Calu3 (cell line): ENCODE measurements at regions not wholly inside any gene's neighbourhood (a gene's known extent, or its start where the extent isn't known, plus 50 kb on each side); places are given as distances from the start of the nearest gene placed in this dataset.

Experiments
- BruUV-seq: library from RNA; stranded (reverse); fragments of 400-500 nt; replicated peaks from 2 replicates; lab custom pipeline; 2021; lab: Mats Ljungman, UMichigan
- CTCF ChIA-PET: fragments of 300-600 bp; sonication (Branson Sonifier 250); formaldehyde crosslinking; loops from one replicate; lab custom pipeline; 2022; ENCODE audit warnings: antibody characterized with exemption; lab: Charles Lee
- DNase-seq: peaks from one replicate; pipeline ENCODE4 v3.0.0; 2022
- H3K27ac Mint-ChIP-seq: one replicate; pipeline ENCODE4 v1.8.0; 2022; ENCODE audit warnings: mixed read lengths; ENCODE audit not compliant: unreplicated experiment
- H3K27me3 Mint-ChIP-seq: one replicate; pipeline ENCODE4 v1.8.0; 2022; ENCODE audit warnings: mixed read lengths; ENCODE audit not compliant: unreplicated experiment
- H3K36me3 Mint-ChIP-seq: one replicate; pipeline ENCODE4 v1.8.0; 2022; ENCODE audit warnings: mild to moderate bottlenecking, moderate library complexity, mixed read lengths; ENCODE audit not compliant: insufficient read depth, unreplicated experiment
- H3K4me1 Mint-ChIP-seq: one replicate; pipeline ENCODE4 v1.8.0; 2022; ENCODE audit warnings: mild to moderate bottlenecking, low read depth, mixed read lengths; ENCODE audit not compliant: unreplicated experiment
- H3K4me3 Mint-ChIP-seq: one replicate; pipeline ENCODE4 v1.8.0; 2022; ENCODE audit warnings: mild to moderate bottlenecking, low read depth, moderate library complexity, mixed read lengths; ENCODE audit not compliant: unreplicated experiment
- H3K9me3 Mint-ChIP-seq: one replicate; pipeline ENCODE4 v1.8.0; 2022; ENCODE audit warnings: low read depth, mixed read lengths; ENCODE audit not compliant: unreplicated experiment
- intact Hi-C: fragments of 100-400 bp; cut with micrococcal nuclease; formaldehyde crosslinking; loops from one replicate; pipeline ENCODE4 v1.10.0; 2022; ENCODE audit not compliant: unreplicated experiment
- TF ChIP-seq, protein P1 (sequence below): fragments of 200-600 bp; IDR thresholded peaks from one replicate; pipeline ENCODE4 v1.8.0; 2022; ENCODE audit warnings: antibody characterized with exemption; ENCODE audit not compliant: unreplicated experiment

DNA sequence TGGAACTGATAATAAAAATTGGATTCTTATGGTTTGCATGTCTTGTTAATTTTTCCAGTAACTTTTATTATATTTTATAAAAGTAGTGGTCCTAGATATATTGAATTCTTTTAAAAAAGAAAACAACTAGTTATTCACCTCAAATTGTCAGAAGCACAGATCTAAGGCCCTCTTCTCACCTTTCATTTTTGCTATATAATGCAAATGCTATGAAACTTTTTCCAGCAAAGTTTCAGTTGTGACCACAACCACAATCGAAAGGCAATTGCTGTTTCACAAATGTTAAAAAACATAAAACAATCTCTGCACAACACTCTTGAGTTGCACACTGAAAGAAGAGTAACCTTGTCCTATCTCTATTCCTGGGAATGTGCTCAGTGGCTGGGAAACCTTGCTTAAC, 479.8 kb upstream of the FLRT2 start:
- TF ChIP-seq, protein P1, sequence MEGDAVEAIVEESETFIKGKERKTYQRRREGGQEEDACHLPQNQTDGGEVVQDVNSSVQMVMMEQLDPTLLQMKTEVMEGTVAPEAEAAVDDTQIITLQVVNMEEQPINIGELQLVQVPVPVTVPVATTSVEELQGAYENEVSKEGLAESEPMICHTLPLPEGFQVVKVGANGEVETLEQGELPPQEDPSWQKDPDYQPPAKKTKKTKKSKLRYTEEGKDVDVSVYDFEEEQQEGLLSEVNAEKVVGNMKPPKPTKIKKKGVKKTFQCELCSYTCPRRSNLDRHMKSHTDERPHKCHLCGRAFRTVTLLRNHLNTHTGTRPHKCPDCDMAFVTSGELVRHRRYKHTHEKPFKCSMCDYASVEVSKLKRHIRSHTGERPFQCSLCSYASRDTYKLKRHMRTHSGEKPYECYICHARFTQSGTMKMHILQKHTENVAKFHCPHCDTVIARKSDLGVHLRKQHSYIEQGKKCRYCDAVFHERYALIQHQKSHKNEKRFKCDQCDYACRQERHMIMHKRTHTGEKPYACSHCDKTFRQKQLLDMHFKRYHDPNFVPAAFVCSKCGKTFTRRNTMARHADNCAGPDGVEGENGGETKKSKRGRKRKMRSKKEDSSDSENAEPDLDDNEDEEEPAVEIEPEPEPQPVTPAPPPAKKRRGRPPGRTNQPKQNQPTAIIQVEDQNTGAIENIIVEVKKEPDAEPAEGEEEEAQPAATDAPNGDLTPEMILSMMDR, result no peak
- no peak overlapping the region for H3K27ac Mint-ChIP-seq
- H3K4me1 Mint-ChIP-seq, result no peaks in the 10 kb centered on the region
- CTCF ChIA-PET, result no interaction called here
- H3K9me3 Mint-ChIP-seq, result peaks cover 13% of the 10 kb centered on the region
- no peak for DNase-seq
- no peaks in the 10 kb centered on the region for H3K36me3 Mint-ChIP-seq
- BruUV-seq, result no TSS peak
- H3K27me3 Mint-ChIP-seq, result no peaks in the 10 kb centered on the region
- intact Hi-C loops, result no loop called here
- H3K4me3 Mint-ChIP-seq, result no peak overlapping the region

DNA sequence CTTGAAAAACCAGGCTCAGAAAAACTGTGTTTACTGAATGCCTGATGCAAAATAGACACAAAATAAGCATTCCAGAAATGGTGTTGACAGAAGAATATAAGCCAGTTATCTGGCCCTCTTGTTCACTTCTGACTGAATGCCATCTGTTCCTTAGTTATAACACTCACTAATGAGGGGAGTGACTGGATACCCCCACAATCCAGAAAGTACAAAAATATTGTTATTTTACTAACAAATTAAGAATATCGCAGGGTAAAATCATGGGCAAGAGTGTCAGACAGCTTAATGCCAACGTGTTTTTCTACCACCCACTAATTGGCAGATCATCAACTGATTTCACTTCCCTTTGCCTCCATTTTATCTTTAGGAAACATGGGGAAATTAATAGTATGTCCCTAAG, 477.3 kb upstream of the FLRT2 start:
- H3K4me1 Mint-ChIP-seq, result no peaks in the 10 kb centered on the region
- no peak for DNase-seq
- intact Hi-C loops, result no loop called here
- peaks cover 13% of the 10 kb centered on the region for H3K9me3 Mint-ChIP-seq
- no peaks in the 10 kb centered on the region for H3K36me3 Mint-ChIP-seq
- no TSS peak for BruUV-seq
- TF ChIP-seq, protein P1, result no peak
- no peak overlapping the region for H3K4me3 Mint-ChIP-seq
- CTCF ChIA-PET, result no interaction called here
- no peaks in the 10 kb centered on the region for H3K27me3 Mint-ChIP-seq
- H3K27ac Mint-ChIP-seq, result no peak overlapping the region

DNA sequence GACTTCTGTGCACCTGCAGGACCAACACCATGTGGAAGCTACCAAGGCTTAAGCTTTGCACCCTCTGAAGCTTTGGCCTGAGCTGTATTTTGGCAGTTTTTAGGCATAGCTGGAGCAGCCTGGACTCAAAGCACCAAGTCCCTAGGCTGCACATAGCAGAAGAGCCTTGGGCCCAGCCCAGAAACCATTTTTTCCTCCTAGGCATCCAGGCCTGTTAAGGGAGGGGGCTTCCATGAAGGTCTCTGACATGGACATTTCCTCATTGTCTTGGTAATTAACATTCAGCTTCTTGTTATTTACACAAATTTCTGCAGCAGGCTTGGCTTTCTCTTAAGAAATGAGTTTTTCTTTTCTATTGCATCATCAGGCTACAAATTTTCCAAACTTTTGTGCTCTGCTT, 475.8 kb upstream of the FLRT2 start:
- DNase-seq, result no peak
- peaks cover 13% of the 10 kb centered on the region for H3K9me3 Mint-ChIP-seq
- H3K36me3 Mint-ChIP-seq, result no peaks in the 10 kb centered on the region
- no peak overlapping the region for H3K4me3 Mint-ChIP-seq
- CTCF ChIA-PET, result no interaction called here
- TF ChIP-seq, protein P1, result no peak
- BruUV-seq, result no TSS peak
- no peaks in the 10 kb centered on the region for H3K27me3 Mint-ChIP-seq
- H3K27ac Mint-ChIP-seq, result no peak overlapping the region
- no peaks in the 10 kb centered on the region for H3K4me1 Mint-ChIP-seq
- intact Hi-C loops, result no loop called here

DNA sequence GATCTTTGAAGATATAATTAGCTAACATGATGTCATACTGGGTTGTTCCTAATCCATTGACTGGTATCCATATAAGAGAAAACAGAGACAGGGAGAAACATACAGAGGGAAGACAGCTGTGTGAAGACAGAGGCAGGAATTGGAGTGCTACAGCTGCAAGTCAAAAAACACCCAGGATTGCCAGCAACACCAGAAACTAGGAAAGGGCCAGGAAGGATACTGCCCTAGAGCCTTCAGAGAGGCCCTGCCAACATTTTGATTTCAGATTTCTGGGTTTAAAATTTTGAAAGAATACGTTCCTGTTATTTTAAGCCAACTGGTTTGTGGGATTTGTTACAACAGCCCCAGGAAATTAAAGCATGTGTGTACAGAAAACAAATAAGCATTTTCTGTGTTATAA, 473.7 kb upstream of the FLRT2 start:
- Mint-ChIP-seq H3K4me3 (no peak overlapping the region), H3K36me3 (no peaks in the 10 kb centered on the region), H3K27ac (no peak overlapping the region), H3K9me3 (peaks cover 17% of the 10 kb centered on the region), H3K4me1 (no peaks in the 10 kb centered on the region), H3K27me3 (no peaks in the 10 kb centered on the region)
- CTCF ChIA-PET, result no interaction called here
- TF ChIP-seq, protein P1, result no peak
- no TSS peak for BruUV-seq
- no peak for DNase-seq
- intact Hi-C loops, result no loop called here
